Endothelial cell (in vitro differentiated cells): ENCODE measurements at regions not wholly inside any gene's neighbourhood (a gene's known extent, or its start where the extent isn't known, plus 50 kb on each side); places are given as distances from the start of the nearest gene placed in this dataset.

ENCODE experiments used
- DNase-seq: peaks from one replicate; pipeline ENCODE4 v3.0.0; 2021; ENCODE audit warnings: low spot score
- H3K27ac Mint-ChIP-seq: one replicate; pipeline ENCODE4 v1.8.0; 2021; ENCODE audit warnings: mixed read lengths, inconsistent platforms; ENCODE audit not compliant: unreplicated experiment
- H3K27me3 Mint-ChIP-seq: one replicate; pipeline ENCODE4 v1.8.0; 2021; ENCODE audit warnings: mild to moderate bottlenecking, moderate library complexity, mixed read lengths, inconsistent platforms; ENCODE audit not compliant: unreplicated experiment
- H3K36me3 Mint-ChIP-seq: one replicate; pipeline ENCODE4 v1.8.0; 2021; ENCODE audit warnings: mild to moderate bottlenecking, low read depth, mixed read lengths, inconsistent platforms; ENCODE audit not compliant: unreplicated experiment
- H3K4me1 Mint-ChIP-seq: one replicate; pipeline ENCODE4 v1.8.0; 2021; ENCODE audit warnings: mild to moderate bottlenecking, mixed read lengths, inconsistent platforms; ENCODE audit not compliant: unreplicated experiment
- H3K4me3 Mint-ChIP-seq: one replicate; pipeline ENCODE4 v1.8.0; 2021; ENCODE audit warnings: mild to moderate bottlenecking, mixed read lengths, inconsistent platforms; ENCODE audit not compliant: unreplicated experiment
- H3K9me3 Mint-ChIP-seq: one replicate; pipeline ENCODE4 v1.8.0; 2021; ENCODE audit warnings: mixed read lengths, inconsistent platforms; ENCODE audit not compliant: unreplicated experiment
- TF ChIP-seq, protein P1 (sequence below): fragments of 200-600 bp; sonication (generic); IDR thresholded peaks from one replicate; pipeline ENCODE4 v1.5.0; 2021; ENCODE audit warnings: antibody characterized with exemption; ENCODE audit not compliant: unreplicated experiment

DNA sequence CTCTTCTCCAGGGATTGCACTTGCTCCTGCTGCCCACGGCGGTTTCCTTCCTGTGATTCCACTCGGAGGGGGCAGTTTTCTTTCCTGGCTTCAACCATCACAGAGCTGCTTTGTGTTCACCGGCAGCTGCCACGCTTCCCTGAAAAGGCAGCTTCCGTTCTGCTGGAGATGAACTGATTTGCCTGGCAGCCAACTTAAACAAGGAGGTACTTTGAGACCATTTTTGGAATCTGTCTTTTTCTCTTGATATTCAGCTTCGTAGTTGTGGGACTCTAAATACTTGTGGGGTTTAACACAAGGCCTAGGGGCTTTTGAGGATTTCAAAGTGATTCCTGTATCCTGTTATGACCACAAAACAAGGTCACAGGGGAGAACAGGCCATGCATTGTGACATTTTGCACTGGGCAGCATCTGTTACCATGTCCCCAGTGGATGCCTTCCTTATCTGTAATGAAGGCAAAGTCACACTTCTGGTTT lies 192.0 kb downstream of the MTRR start:
- TF ChIP-seq, protein P1, sequence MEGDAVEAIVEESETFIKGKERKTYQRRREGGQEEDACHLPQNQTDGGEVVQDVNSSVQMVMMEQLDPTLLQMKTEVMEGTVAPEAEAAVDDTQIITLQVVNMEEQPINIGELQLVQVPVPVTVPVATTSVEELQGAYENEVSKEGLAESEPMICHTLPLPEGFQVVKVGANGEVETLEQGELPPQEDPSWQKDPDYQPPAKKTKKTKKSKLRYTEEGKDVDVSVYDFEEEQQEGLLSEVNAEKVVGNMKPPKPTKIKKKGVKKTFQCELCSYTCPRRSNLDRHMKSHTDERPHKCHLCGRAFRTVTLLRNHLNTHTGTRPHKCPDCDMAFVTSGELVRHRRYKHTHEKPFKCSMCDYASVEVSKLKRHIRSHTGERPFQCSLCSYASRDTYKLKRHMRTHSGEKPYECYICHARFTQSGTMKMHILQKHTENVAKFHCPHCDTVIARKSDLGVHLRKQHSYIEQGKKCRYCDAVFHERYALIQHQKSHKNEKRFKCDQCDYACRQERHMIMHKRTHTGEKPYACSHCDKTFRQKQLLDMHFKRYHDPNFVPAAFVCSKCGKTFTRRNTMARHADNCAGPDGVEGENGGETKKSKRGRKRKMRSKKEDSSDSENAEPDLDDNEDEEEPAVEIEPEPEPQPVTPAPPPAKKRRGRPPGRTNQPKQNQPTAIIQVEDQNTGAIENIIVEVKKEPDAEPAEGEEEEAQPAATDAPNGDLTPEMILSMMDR, result no peak
- Mint-ChIP-seq H3K36me3 (no peaks in the 10 kb centered on the region), H3K27me3 (peaks cover 2% of the 10 kb centered on the region), H3K4me1 (peaks cover 26% of the 10 kb centered on the region), H3K9me3 (no peaks in the 10 kb centered on the region), H3K4me3 (no peak overlapping the region), H3K27ac (peak overlapping the region; percentile 63)
- peak; percentile 33 for DNase-seq

DNA sequence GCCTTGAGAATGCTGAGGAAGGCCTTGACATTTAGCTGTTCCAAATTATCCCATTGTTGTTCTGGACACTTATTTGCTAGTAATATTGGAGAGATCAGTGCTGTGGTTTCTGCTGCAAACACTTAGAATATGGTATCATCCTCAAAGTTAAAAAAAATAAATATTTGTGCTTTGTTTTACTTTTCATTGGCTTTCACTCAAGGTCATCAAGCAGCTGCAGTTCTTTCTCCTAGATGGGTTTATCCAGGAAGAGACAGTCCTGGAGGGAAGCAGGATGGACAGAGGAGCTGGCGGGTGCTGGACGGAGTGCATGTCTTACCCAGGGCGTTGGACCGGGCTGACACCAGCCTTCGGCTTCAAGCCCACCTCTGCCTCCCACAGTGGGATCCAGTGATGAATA lies 193.6 kb downstream of the MTRR start:
- no peak for DNase-seq
- no peak overlapping the region for H3K4me3 Mint-ChIP-seq
- H3K27ac Mint-ChIP-seq, result no peak overlapping the region
- H3K4me1 Mint-ChIP-seq, result peaks cover 26% of the 10 kb centered on the region
- H3K9me3 Mint-ChIP-seq, result no peaks in the 10 kb centered on the region
- H3K36me3 Mint-ChIP-seq, result no peaks in the 10 kb centered on the region
- TF ChIP-seq, protein P1, result no peak
- H3K27me3 Mint-ChIP-seq, result peaks cover 2% of the 10 kb centered on the region

DNA sequence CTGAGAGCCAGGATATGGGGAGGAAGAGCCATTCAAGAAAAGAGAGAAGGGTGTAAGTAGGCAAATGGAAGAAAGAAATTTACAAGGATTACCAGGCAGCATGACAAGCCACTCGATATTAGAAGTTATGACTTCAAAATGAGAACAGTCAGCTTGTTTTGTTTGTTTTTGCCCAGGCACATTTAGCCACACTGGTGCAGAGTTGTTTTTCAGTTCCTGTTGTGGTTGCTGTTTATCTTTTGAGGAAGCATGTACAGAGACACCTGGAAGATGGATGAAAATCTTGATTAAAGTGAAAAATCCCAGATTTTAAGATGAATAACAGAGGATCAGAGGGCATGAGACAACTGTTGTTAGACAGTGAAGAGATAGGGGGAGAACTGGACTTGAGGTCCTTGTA lies 199.1 kb downstream of the MTRR start:
- H3K4me3 Mint-ChIP-seq, result no peak overlapping the region
- no peaks in the 10 kb centered on the region for H3K36me3 Mint-ChIP-seq
- TF ChIP-seq, protein P1, result no peak
- no peak overlapping the region for H3K27ac Mint-ChIP-seq
- DNase-seq, result no peak
- no peaks in the 10 kb centered on the region for H3K9me3 Mint-ChIP-seq
- H3K27me3 Mint-ChIP-seq, result peaks cover 3% of the 10 kb centered on the region
- peaks cover 7% of the 10 kb centered on the region for H3K4me1 Mint-ChIP-seq

DNA sequence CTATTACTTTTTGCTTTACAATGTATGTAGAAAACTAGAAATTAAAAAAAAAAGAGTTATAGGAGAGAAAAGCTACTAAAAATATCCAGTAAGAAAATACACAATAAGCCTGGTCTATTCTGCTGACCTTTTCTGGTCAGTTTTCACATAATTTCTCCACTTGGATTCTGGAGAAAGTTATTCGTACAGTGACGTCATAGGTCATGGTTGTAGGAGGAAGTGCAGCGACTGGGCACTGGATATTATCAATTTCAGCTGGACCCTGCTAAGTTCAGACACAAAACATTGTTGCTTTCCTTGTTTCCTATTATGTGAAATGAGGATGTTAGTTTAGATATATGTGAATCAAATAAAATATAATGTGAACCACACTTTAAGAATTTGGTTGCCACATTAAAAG lies 201.2 kb downstream of the MTRR start:
- peaks cover 2% of the 10 kb centered on the region for H3K27me3 Mint-ChIP-seq
- DNase-seq, result no peak
- TF ChIP-seq, protein P1, result no peak
- no peak overlapping the region for H3K4me3 Mint-ChIP-seq
- H3K4me1 Mint-ChIP-seq, result peaks cover 7% of the 10 kb centered on the region
- H3K27ac Mint-ChIP-seq, result no peak overlapping the region
- no peaks in the 10 kb centered on the region for H3K9me3 Mint-ChIP-seq
- H3K36me3 Mint-ChIP-seq, result no peaks in the 10 kb centered on the region

DNA sequence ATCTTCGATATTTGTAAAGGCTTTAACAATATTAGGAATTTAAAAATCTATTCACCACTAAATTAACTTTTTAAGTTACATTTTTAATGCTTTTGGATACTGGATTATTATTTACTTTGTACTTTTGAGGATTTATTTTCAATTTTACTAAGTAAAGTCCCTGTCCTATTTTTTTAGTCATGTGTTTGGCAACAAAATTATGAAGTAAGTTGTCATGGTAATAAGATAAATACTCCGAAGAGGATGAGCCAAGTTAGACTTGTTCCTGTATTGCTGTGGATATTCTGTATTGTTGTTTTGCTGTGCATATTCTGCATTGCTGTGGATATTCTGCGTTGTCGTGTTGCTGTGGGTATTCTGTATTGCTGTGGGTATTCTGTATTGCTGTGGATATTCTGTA lies 210.1 kb downstream of the MTRR start:
- Mint-ChIP-seq H3K4me3 (no peak overlapping the region), H3K4me1 (no peaks in the 10 kb centered on the region)
- no peak for DNase-seq

More for the DNA sequence above, 210.1 kb downstream of the MTRR start:
- TF ChIP-seq, protein P1, result no peak
- no peaks in the 10 kb centered on the region for H3K36me3 Mint-ChIP-seq
- no peaks in the 10 kb centered on the region for H3K27me3 Mint-ChIP-seq
- no peaks in the 10 kb centered on the region for H3K9me3 Mint-ChIP-seq
- no peak overlapping the region for H3K27ac Mint-ChIP-seq
